Upper lobe of left lung (tissue), 4 donors: ENCODE measurements at regions not wholly inside any gene's neighbourhood (a gene's known extent, or its start where the extent isn't known, plus 50 kb on each side); places are given as distances from the start of the nearest gene placed in this dataset.

Source experiments
- EP300 ChIP-seq, 4 donors: sonication (generic); formaldehyde crosslinking; IDR thresholded peaks; one replicate each; pipeline ENCODE4 v1.5.1; 2017; ENCODE audit warnings: antibody characterized with exemption in 4 of 4, control low read depth in 2 of 4
- POLR2AphosphoS5 ChIP-seq, 2 donors: sonication (generic); formaldehyde crosslinking; IDR thresholded peaks; one replicate each; pipeline ENCODE4 v1.5.1; 2017; ENCODE audit warnings: antibody characterized with exemption in 2 of 2
- TF ChIP-seq, protein P1 (sequence below), 6 experiments: fragments of 450-650 bp in 4 of 6; fragments of 200-600 bp in 2 of 6; sonication (generic) in 2 of 6; IDR thresholded peaks; one replicate each; pipeline ENCODE4 v1.5.1; 2016 to 2019; ENCODE audit warnings: antibody characterized with exemption in 6 of 6

DNA sequence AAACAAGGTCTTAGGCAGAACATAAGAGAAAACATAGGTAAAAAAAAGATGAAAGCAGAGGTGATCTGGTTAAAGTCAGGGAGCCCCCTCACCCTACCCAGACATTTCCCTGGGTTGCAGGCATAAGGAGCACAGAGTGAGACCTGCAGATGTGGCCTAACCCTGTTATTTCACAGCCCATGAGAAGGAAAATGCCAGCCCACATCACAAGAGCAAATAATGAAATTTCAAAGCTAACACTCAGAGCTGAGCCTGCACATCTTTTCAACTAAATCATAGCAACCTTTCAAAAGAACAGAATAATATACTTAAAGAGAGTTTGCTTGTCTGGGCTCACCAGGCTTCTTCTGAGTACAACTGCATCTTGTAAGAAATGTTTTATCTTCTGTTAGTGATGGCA, 295.4 kb downstream of the RPAP3 start:
- TF ChIP-seq, protein P1, sequence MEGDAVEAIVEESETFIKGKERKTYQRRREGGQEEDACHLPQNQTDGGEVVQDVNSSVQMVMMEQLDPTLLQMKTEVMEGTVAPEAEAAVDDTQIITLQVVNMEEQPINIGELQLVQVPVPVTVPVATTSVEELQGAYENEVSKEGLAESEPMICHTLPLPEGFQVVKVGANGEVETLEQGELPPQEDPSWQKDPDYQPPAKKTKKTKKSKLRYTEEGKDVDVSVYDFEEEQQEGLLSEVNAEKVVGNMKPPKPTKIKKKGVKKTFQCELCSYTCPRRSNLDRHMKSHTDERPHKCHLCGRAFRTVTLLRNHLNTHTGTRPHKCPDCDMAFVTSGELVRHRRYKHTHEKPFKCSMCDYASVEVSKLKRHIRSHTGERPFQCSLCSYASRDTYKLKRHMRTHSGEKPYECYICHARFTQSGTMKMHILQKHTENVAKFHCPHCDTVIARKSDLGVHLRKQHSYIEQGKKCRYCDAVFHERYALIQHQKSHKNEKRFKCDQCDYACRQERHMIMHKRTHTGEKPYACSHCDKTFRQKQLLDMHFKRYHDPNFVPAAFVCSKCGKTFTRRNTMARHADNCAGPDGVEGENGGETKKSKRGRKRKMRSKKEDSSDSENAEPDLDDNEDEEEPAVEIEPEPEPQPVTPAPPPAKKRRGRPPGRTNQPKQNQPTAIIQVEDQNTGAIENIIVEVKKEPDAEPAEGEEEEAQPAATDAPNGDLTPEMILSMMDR (IDR thresholded peaks at IDR 0.05) = no peak
- no peak for TF ChIP-seq EP300 (IDR thresholded peaks at IDR 0.05)
- no peak for TF ChIP-seq POLR2AphosphoS5 (IDR thresholded peaks at IDR 0.05)
